HG03108 (cell line): ENCODE measurements at regions not wholly inside any gene's neighbourhood (a gene's known extent, or its start where the extent isn't known, plus 50 kb on each side); places are given as distances from the start of the nearest gene placed in this dataset.

Source experiments
- ATAC-seq: cut with Tn5 transposase; IDR thresholded peaks from one replicate; pipeline ENCODE4 v1.9.1; 2021; ENCODE audit warnings: moderate library complexity; ENCODE audit not compliant: unreplicated experiment

DNA sequence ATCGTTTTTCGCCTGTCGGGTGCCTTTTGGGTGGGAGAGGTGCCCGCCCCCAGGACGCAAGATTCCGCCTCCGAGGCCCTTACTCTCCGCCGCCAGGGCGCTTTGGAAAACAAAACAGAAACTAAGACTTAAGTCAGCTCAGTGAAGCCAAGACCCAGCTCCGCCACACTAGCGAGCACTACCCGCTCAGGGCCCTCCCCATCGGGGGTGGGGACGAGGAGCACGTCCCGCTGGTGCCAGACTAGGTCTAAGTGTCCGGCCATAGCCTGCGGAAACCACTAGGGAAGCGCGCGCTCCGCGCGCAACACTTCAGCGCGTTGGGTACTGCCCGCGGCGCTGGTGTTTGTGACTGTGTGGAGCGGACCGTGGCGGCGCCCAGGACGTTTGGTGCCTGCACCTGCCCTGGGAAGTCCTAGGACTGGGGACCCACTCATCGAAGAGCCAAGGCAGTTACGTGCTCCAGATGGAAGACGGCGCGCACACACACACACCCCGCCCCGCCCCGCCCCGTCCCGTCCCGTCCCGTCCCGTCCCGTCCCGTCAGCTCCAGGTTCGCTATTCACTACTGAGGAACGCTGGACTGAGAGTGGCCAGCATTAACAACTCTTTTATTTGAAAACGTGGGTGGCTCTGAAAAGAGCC lies 57.6 kb upstream of the BOLA1 start:
- peak; percentile 35 for ATAC-seq

DNA sequence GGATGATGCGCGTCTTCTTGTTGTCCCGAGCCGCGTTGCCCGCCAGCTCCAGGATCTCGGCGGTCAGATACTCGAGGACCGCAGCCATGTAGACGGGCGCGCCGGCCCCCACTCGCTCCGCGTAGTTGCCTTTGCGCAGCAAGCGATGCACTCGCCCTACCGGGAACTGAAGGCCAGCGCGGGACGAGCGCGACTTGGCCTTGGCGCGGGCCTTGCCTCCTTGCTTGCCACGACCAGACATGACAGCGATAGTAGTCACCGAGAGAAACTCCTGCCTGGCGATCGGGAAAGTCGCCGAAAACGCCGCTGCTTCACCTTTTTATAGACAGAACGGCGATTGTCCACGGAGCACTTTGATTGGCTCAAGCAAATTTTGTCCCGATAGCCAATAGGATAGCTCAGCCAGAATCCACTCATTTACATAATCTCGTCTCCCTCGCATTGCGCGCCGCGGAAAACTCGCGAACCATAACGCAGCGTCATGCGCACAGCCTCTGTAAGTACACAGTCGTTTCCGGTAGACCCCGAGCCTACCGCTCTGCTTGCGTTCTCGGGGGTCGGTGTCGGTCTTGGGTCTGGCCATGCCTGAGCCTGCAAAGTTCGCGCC lies 56.8 kb upstream of the BOLA1 start:
- peak; percentile 47 for ATAC-seq

DNA sequence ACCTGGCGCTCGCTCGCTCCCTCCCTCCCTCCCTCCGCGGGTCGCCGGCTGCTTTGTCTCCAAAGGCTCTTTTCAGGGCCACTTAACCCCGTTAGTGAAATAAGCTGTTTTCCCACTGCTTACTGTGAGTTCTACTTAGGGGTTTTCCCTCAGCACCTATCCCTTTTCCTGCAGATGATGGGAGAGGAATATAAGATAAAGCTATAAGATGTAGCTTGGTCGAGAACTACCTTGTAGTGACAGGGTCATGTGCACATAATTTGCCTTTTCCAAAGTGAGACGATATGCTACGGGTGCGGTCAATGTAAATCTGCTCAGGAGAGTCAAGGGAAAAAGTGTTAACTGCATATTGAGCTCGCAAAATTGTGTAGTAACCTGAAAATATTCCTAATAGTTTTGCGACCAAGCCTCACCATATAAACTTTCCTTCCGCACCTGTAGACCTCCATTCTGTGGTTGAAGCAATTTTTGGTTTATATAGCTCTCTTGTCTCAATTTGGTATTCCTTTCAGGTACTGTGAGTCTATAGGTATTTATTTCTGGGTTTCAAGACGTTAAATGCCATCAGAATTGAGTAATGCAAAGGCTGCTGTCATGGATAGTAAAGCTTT lies 55.8 kb upstream of the BOLA1 start:
- ATAC-seq: no peak

DNA sequence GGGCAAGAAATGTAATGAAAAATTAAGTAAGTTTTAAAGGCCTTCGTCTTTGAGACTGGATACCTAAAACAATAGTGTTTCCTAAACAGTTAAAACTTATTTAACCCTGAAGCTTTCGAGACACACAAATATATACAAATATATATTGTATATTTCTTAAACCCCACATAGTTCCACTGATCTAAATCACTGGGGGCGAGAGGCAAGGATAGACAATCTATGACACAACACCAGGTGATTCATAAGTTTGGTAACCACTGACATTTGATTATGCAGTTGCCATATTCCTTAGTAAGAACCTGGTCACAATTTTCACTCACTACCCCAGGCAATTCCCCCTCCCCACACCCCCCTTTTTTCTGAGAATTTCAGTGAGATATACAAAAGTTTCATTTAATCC lies 55.3 kb upstream of the BOLA1 start:
- ATAC-seq: no peak

DNA sequence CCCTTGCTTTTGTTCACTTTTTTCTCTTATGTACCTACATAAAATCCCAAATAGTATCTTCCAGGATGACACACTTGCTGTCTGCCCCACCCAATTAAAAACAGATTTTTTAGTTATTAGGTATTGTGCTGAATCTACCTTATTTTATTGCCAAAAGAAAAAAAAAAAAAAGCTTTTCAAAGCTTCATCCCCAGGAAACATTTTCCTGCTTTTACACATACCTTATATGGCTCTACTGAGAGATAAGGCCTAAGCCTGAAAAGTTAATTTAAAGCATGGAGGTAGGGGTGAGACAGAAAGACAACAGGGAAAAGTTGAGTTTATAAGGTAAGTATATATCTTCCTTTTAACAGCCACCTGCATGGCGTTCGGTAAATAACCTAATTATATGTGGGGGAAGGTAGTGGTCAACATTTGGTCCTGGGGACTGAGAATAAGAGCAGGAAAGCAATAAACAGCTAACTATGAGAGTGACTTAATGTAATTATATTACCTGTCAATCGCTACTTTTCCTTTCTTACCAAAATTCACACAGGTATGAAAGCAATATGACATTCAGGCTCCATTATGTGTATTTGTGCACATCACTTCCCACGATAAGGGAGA lies 54.6 kb upstream of the BOLA1 start:
- no peak for ATAC-seq

DNA sequence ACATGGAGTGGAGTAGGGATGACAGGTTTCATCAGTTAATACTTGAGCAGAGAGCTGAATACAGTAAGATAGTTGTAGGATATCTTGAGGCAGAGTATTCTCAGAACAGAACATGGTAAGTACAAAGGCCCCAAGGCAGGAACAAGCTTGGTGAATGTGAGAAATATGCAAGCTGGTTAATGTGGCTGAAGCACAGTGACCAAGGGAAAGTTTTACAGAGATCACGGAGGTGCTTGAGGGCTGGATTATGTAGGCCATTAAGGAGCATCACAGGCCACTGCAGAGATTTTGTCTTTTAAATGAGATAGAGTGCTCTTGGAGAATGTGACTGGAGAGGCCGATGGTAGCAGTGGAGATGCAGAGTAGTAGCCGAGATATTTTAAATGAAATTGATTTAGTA lies 54.0 kb upstream of the BOLA1 start:
- ATAC-seq: no peak

DNA sequence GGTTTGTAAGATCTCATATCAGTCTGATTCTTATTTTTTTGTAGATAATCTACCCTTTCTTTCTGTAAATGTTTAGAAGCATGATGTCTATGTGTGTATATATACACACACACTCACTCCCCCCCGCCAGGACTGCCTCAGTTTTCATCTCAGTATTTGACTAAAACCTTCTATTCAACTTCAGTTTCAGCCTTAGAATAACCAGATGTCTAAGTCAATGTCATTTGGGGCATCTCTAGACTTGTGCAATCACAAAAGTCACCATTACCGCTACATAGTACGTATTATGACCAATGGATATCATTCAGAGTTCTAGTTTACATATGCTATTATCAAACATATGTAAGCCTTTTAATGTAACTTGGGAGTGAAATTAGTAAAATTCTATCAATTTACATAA lies 53.3 kb upstream of the BOLA1 start:
- no peak for ATAC-seq

DNA sequence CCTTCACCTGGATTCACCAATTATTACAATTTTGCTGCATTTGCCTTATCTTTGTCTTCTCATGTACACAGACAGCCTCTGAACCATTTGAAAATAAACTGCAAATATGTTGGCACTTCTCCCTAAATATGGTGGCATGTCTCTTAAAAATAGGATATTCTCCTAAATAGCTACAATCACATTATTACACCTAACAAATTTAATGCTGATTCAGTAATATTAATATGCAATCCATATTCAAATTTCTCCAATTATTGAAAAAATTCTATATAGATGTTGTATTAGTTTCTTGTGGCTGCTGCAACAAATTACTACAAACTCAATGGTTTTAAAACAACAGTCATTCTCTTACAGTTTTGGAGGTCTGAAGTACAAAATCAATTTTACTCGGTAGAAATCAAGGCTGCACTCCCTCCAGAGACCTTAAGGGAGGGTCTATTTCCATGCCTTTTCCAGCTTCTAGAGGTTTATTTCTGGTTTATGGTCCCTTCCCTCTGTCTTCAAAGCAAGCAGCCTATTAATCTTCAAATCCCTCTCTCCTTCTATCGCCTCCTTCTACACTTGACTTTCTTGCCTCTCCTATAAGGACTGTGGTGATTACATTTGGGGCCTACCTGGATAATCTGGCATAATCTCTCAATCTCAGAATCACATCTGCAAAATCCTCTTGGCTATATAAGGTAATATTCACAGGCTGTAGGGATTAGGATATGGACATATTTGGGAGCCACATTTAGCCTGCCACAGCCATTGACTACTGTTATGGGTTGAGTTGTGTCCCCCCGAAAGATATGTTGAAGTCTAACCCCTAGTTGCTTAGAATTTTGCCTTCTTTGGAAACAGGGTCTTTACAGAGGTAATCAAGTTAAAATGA lies 52.5 kb upstream of the BOLA1 start:
- no peak for ATAC-seq

DNA sequence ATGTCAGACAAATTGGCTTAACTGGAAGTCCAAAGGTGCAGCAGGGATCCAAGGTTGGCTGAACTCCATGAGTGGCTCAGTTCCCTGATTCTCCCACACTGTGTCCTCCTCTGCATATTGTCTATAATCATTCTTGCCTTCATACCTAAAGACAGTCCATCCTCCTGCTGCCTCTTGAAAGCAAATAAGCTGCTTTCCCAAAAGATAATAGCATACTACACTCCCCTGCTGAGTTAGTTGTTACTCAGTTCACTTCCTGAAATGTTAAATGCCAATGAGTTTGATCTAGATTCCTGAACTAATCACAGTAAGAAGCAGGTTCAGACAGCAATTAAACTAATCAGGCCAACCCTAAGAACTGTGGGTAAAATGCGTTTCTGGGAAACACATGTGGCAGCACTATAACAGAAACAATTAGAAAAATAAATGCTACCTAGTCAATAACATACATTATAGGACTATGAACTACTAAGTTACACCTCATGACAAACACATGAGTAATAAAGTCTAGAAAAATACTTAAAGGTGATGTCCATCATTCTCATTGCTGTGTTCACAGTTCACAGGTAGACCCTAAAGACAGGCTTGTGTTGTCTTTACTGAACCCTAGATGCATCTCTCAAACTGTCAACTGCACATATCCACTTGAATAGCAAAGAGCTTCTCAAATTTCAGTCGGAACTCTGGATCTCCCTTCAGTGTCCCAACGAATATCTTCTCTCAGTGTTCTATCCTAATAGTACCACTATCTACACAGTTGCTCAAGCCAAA lies 50.8 kb upstream of the BOLA1 start:
- no peak for ATAC-seq

DNA sequence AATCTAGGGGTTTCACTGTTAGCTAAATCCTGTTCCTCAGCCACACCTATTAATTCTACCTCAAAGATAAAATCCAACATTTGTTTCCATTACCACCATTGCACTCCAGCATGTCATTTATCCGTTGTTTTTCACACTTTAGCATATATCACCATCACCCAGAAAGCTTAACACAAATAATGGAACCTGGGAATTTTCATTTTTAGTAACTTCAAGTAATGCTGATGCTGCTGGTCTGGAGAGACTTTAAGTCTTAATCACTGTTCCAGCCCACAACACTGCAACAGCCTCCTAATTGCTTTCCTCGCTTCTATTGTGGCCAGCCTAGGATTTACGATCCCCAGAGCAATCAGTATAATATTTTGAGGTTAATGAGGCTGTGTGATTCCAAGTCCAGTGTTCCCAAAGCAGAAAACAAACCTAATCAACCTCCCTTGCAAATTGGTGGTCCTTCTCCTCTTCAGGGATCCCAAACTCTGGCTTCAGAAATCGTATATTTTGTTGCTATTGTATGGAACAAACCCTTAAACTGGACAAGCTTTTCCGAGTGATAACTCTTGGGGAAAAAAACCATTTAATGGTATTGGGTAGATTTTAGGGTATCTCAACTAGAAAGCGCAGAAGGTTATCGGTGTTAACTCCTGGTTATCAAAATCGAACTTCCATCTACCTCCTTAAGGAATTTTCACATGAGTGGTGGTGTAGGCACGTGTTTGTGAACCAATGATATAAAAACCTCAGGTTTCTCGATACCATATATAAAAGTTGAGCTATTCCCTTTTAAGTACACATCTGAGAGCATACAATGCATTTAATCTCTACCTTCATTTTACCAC lies 50.0 kb upstream of the BOLA1 start:
- no peak for ATAC-seq
